GM23338 (cell line): ENCODE measurements at regions not wholly inside any gene's neighbourhood (a gene's known extent, or its start where the extent isn't known, plus 50 kb on each side); places are given as distances from the start of the nearest gene placed in this dataset.

Source experiments
- ATAC-seq: fragments of 200-7000 bp; cut with Tn5 transposase; 3 replicates; pipeline ENCODE4 v1.9.1; 2020
- DNase-seq: peaks from one replicate; pipeline ENCODE4 v3.0.0-alpha.2; 2015; ENCODE audit warnings: low spot score
- H2AFZ ChIP-seq: fragments of 200-600 bp; sonication (generic); 2 replicates; pipeline ENCODE4 v1.8.0; 2016; ENCODE audit warnings: antibody characterized with exemption, mild to moderate bottlenecking, moderate library complexity
- H3F3A ChIP-seq: fragments of 200-600 bp; sonication (generic); replicated peaks from 2 replicates; pipeline ENCODE4 v1.8.0; 2017; ENCODE audit warnings: antibody characterized with exemption, mixed run types, low read depth
- H3K27ac ChIP-seq: fragments of 200-600 bp; sonication (generic); 2 replicates; pipeline ENCODE4 v1.6.1; 2016; ENCODE audit warnings: low read depth
- H3K27me3 ChIP-seq: fragments of 200-600 bp; sonication (generic); 2 replicates; pipeline ENCODE4 v1.8.0; 2016; ENCODE audit warnings: mild to moderate bottlenecking, mixed run types, moderate library complexity; ENCODE audit not compliant: insufficient read depth
- H3K36me3 ChIP-seq: fragments of 200-600 bp; sonication (generic); 2 replicates; pipeline ENCODE4 v1.8.0; 2016; ENCODE audit warnings: mild to moderate bottlenecking; ENCODE audit not compliant: insufficient read depth
- H3K4me1 ChIP-seq: fragments of 200-600 bp; sonication (generic); 2 replicates; pipeline ENCODE4 v1.8.0; 2016; ENCODE audit warnings: mild to moderate bottlenecking, moderate library complexity; ENCODE audit not compliant: insufficient read depth
- H3K4me2 ChIP-seq: fragments of 200-600 bp; sonication (generic); 2 replicates; pipeline ENCODE4 v1.7.1; 2017; ENCODE audit warnings: mixed run types
- H3K4me3 ChIP-seq: fragments of 200-600 bp; sonication (generic); 2 replicates; pipeline ENCODE4 v1.6.1; 2016; ENCODE audit warnings: mixed run types
- H3K79me2 ChIP-seq: fragments of 200-600 bp; sonication (generic); replicated peaks from 2 replicates; pipeline ENCODE4 v1.8.0; 2017; ENCODE audit warnings: mild to moderate bottlenecking; ENCODE audit not compliant: insufficient read depth
- H3K9me2 ChIP-seq: fragments of 200-600 bp; sonication (generic); 2 replicates; pipeline ENCODE4 v1.8.0; 2017; ENCODE audit not compliant: insufficient read depth
- H4K20me1 ChIP-seq: fragments of 200-600 bp; sonication (generic); replicated peaks from 2 replicates; pipeline ENCODE4 v1.8.0; 2017; ENCODE audit warnings: mild to moderate bottlenecking; ENCODE audit not compliant: insufficient read depth
- H3K27ac Mint-ChIP-seq: 2 replicates; pipeline ENCODE4 v1.8.0; 2020; ENCODE audit warnings: inconsistent platforms, mild to moderate bottlenecking, moderate library complexity, mixed read lengths
- H3K27me3 Mint-ChIP-seq: 3 replicates; pipeline ENCODE4 v1.8.0; 2022; ENCODE audit warnings: low read depth, mild to moderate bottlenecking, moderate library complexity, mixed read lengths, inconsistent platforms; ENCODE audit not compliant: insufficient read depth, poor library complexity
- H3K36me3 Mint-ChIP-seq: 3 replicates; pipeline ENCODE4 v1.8.0; 2021; ENCODE audit warnings: low read depth, mild to moderate bottlenecking, inconsistent platforms, moderate library complexity, mixed read lengths
- H3K4me1 Mint-ChIP-seq: 3 replicates; pipeline ENCODE4 v1.8.0; 2020; ENCODE audit warnings: mild to moderate bottlenecking, inconsistent platforms, mixed read lengths
- H3K4me3 Mint-ChIP-seq: 3 replicates; pipeline ENCODE4 v1.8.0; 2021; ENCODE audit warnings: moderate library complexity, mild to moderate bottlenecking, inconsistent platforms, mixed read lengths
- H3K9me3 Mint-ChIP-seq: 3 replicates; pipeline ENCODE4 v1.8.0; 2020; ENCODE audit warnings: moderate library complexity, mild to moderate bottlenecking, inconsistent platforms, mixed read lengths
- CREB1 ChIP-seq: fragments of 250-450 bp; sonication (Bioruptor Pico); IDR thresholded peaks from 2 replicates; pipeline ENCODE4 v1.5.0; 2020; ENCODE audit warnings: low read depth, mild to moderate bottlenecking, moderate library complexity
- EZH2 ChIP-seq: fragments of 200-600 bp; sonication (generic); IDR thresholded peaks from one replicate; pipeline ENCODE4 v1.8.0; 2017; ENCODE audit warnings: antibody characterized with exemption, mild to moderate bottlenecking, low read depth; ENCODE audit not compliant: unreplicated experiment
- EZH2phosphoT487 ChIP-seq: fragments of 200-600 bp; sonication (generic); IDR thresholded peaks from one replicate; pipeline ENCODE4 v1.8.1; 2018; ENCODE audit warnings: antibody characterized with exemption; ENCODE audit not compliant: unreplicated experiment
- JUNB ChIP-seq: IDR thresholded peaks from one replicate; pipeline ENCODE4 v1.6.1; 2016; ENCODE audit warnings: antibody characterized with exemption; ENCODE audit not compliant: unreplicated experiment
- NANOG ChIP-seq: IDR thresholded peaks from 2 replicates; pipeline ENCODE4 v1.6.1; 2016; ENCODE audit warnings: antibody characterized with exemption, borderline replicate concordance
- POLR2AphosphoS5 ChIP-seq: IDR thresholded peaks from 2 replicates; pipeline ENCODE4 v1.6.1; 2016; ENCODE audit warnings: antibody characterized with exemption, low read depth
- STAT1 ChIP-seq: IDR thresholded peaks from one replicate; pipeline ENCODE4 v1.6.1; 2016; ENCODE audit warnings: antibody characterized with exemption; ENCODE audit not compliant: unreplicated experiment
- ZNF114 ChIP-seq: fragments of 250-450 bp; sonication (Bioruptor Pico); IDR thresholded peaks from 2 replicates; pipeline ENCODE4 v1.5.0; 2020; ENCODE audit warnings: mild to moderate bottlenecking, moderate library complexity
- ZNF331 ChIP-seq: fragments of 250-450 bp; sonication (Bioruptor Pico); IDR thresholded peaks from 2 replicates; pipeline ENCODE4 v1.5.0; 2020; ENCODE audit warnings: low read depth, mild to moderate bottlenecking, moderate library complexity
- TF ChIP-seq, protein P1 (sequence below), 2 experiments: fragments of 200-600 bp in 1 of 2; sonication (generic) in 1 of 2; conservative IDR thresholded peaks; 2 replicates each; pipeline versions ENCODE4 v1.5.1 to v1.6.1; 2016 to 2017; ENCODE audit warnings: antibody characterized with exemption in 2 of 2, low read depth in 2 of 2, mild to moderate bottlenecking in 2 of 2, moderate library complexity in 1 of 2
- TF ChIP-seq, protein P2 (sequence below): fragments of 250-450 bp; sonication (Bioruptor Pico); IDR thresholded peaks from 2 replicates; pipeline ENCODE4 v1.5.0; 2020; ENCODE audit warnings: mild to moderate bottlenecking, moderate library complexity
- TF ChIP-seq, protein P3 (sequence below): IDR thresholded peaks from one replicate; pipeline ENCODE4 v1.6.1; 2018; ENCODE audit warnings: antibody characterized with exemption; ENCODE audit not compliant: unreplicated experiment
- TF ChIP-seq, protein P4 (sequence below): IDR thresholded peaks from 2 replicates; pipeline ENCODE4 v1.6.1; 2016; ENCODE audit warnings: antibody characterized with exemption

DNA sequence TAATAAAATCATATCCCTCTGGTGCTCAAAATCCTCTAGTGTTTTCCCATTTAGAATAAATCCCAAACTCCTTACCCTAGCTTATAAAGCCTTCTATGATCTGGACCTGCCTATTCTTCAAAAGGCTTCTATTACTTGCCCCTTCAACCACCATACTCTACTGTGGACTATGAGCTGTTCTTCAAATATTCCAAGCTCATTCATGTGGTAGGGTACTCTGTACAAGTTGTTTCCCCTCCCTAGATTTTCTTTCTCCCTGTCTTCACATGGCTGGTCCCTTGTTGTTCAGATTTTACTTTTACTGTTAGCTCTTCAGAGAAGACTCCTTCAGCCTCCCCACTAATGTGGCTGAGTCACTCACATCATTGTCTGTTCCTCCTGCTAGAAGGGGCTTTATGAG is 193.2 kb downstream of the OGFRL1 start:
- no peak overlapping the region for H3K27ac Mint-ChIP-seq
- H3K4me1 Mint-ChIP-seq, result peaks cover 25% of the 10 kb centered on the region
- no peaks in the 10 kb centered on the region for H3K36me3 Mint-ChIP-seq
- ATAC-seq (no peak), DNase-seq (no peak)
- no peak overlapping the region for H3K4me2 ChIP-seq
- no peaks in the 10 kb centered on the region for H3K79me2 ChIP-seq
- no peaks in the 10 kb centered on the region for H3F3A ChIP-seq
- no peak overlapping the region for H2AFZ ChIP-seq
- TF ChIP-seq, protein P1, sequence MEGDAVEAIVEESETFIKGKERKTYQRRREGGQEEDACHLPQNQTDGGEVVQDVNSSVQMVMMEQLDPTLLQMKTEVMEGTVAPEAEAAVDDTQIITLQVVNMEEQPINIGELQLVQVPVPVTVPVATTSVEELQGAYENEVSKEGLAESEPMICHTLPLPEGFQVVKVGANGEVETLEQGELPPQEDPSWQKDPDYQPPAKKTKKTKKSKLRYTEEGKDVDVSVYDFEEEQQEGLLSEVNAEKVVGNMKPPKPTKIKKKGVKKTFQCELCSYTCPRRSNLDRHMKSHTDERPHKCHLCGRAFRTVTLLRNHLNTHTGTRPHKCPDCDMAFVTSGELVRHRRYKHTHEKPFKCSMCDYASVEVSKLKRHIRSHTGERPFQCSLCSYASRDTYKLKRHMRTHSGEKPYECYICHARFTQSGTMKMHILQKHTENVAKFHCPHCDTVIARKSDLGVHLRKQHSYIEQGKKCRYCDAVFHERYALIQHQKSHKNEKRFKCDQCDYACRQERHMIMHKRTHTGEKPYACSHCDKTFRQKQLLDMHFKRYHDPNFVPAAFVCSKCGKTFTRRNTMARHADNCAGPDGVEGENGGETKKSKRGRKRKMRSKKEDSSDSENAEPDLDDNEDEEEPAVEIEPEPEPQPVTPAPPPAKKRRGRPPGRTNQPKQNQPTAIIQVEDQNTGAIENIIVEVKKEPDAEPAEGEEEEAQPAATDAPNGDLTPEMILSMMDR (conservative IDR thresholded peaks at IDR 0.05; ENCODE audit: low read depth in 2 of 2), result no peak
- TF ChIP-seq JUNB, result no peak
- TF ChIP-seq ZNF331 (CRISPR knock-in tag), result no peak
- no peak for TF ChIP-seq ZNF114 (CRISPR knock-in tag)
- TF ChIP-seq, protein P2, sequence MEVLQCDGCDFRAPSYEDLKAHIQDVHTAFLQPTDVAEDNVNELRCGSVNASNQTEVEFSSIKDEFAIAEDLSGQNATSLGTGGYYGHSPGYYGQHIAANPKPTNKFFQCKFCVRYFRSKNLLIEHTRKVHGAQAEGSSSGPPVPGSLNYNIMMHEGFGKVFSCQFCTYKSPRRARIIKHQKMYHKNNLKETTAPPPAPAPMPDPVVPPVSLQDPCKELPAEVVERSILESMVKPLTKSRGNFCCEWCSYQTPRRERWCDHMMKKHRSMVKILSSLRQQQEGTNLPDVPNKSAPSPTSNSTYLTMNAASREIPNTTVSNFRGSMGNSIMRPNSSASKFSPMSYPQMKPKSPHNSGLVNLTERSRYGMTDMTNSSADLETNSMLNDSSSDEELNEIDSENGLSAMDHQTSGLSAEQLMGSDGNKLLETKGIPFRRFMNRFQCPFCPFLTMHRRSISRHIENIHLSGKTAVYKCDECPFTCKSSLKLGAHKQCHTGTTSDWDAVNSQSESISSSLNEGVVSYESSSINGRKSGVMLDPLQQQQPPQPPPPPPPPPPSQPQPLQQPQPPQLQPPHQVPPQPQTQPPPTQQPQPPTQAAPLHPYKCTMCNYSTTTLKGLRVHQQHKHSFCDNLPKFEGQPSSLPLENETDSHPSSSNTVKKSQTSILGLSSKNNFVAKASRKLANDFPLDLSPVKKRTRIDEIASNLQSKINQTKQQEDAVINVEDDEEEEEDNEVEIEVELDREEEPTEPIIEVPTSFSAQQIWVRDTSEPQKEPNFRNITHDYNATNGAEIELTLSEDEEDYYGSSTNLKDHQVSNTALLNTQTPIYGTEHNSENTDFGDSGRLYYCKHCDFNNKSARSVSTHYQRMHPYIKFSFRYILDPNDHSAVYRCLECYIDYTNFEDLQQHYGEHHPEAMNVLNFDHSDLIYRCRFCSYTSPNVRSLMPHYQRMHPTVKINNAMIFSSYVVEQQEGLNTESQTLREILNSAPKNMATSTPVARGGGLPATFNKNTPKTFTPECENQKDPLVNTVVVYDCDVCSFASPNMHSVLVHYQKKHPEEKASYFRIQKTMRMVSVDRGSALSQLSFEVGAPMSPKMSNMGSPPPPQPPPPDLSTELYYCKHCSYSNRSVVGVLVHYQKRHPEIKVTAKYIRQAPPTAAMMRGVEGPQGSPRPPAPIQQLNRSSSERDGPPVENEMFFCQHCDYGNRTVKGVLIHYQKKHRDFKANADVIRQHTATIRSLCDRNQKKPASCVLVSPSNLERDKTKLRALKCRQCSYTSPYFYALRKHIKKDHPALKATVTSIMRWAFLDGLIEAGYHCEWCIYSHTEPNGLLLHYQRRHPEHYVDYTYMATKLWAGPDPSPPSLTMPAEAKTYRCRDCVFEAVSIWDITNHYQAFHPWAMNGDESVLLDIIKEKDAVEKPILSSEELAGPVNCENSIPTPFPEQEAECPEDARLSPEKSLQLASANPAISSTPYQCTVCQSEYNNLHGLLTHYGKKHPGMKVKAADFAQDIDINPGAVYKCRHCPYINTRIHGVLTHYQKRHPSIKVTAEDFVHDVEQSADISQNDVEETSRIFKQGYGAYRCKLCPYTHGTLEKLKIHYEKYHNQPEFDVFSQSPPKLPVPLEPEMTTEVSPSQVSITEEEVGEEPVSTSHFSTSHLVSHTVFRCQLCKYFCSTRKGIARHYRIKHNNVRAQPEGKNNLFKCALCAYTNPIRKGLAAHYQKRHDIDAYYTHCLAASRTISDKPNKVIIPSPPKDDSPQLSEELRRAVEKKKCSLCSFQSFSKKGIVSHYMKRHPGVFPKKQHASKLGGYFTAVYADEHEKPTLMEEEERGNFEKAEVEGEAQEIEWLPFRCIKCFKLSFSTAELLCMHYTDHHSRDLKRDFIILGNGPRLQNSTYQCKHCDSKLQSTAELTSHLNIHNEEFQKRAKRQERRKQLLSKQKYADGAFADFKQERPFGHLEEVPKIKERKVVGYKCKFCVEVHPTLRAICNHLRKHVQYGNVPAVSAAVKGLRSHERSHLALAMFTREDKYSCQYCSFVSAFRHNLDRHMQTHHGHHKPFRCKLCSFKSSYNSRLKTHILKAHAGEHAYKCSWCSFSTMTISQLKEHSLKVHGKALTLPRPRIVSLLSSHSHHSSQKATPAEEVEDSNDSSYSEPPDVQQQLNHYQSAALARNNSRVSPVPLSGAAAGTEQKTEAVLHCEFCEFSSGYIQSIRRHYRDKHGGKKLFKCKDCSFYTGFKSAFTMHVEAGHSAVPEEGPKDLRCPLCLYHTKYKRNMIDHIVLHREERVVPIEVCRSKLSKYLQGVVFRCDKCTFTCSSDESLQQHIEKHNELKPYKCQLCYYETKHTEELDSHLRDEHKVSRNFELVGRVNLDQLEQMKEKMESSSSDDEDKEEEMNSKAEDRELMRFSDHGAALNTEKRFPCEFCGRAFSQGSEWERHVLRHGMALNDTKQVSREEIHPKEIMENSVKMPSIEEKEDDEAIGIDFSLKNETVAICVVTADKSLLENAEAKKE (CRISPR knock-in tag), result no peak
- no peak for TF ChIP-seq EZH2
- no peak for TF ChIP-seq STAT1
- no peak for TF ChIP-seq POLR2AphosphoS5
- TF ChIP-seq, protein P3, sequence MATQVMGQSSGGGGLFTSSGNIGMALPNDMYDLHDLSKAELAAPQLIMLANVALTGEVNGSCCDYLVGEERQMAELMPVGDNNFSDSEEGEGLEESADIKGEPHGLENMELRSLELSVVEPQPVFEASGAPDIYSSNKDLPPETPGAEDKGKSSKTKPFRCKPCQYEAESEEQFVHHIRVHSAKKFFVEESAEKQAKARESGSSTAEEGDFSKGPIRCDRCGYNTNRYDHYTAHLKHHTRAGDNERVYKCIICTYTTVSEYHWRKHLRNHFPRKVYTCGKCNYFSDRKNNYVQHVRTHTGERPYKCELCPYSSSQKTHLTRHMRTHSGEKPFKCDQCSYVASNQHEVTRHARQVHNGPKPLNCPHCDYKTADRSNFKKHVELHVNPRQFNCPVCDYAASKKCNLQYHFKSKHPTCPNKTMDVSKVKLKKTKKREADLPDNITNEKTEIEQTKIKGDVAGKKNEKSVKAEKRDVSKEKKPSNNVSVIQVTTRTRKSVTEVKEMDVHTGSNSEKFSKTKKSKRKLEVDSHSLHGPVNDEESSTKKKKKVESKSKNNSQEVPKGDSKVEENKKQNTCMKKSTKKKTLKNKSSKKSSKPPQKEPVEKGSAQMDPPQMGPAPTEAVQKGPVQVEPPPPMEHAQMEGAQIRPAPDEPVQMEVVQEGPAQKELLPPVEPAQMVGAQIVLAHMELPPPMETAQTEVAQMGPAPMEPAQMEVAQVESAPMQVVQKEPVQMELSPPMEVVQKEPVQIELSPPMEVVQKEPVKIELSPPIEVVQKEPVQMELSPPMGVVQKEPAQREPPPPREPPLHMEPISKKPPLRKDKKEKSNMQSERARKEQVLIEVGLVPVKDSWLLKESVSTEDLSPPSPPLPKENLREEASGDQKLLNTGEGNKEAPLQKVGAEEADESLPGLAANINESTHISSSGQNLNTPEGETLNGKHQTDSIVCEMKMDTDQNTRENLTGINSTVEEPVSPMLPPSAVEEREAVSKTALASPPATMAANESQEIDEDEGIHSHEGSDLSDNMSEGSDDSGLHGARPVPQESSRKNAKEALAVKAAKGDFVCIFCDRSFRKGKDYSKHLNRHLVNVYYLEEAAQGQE, result no peak
- no peak for TF ChIP-seq EZH2phosphoT487
- no peak for TF ChIP-seq CREB1 (CRISPR knock-in tag)
- TF ChIP-seq NANOG, result no peak
- TF ChIP-seq, protein P4, sequence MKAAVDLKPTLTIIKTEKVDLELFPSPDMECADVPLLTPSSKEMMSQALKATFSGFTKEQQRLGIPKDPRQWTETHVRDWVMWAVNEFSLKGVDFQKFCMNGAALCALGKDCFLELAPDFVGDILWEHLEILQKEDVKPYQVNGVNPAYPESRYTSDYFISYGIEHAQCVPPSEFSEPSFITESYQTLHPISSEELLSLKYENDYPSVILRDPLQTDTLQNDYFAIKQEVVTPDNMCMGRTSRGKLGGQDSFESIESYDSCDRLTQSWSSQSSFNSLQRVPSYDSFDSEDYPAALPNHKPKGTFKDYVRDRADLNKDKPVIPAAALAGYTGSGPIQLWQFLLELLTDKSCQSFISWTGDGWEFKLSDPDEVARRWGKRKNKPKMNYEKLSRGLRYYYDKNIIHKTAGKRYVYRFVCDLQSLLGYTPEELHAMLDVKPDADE, result no peak
- H3K4me1 ChIP-seq, result peaks cover 25% of the 10 kb centered on the region; the same call in 1 of the 2 replicates
- no peaks in the 10 kb centered on the region for H3K9me3 Mint-ChIP-seq
- peaks cover 4% of the 10 kb centered on the region for H3K27me3 Mint-ChIP-seq
- no peaks in the 10 kb centered on the region for H3K27me3 ChIP-seq
- H4K20me1 ChIP-seq, result no peaks in the 10 kb centered on the region
- H3K4me3 Mint-ChIP-seq, result no peak overlapping the region
- no peak overlapping the region for H3K27ac ChIP-seq
- no peaks in the 10 kb centered on the region for H3K36me3 ChIP-seq
- peaks cover 3% of the 10 kb centered on the region; the same call in 1 of the 2 replicates for H3K9me2 ChIP-seq
- no peak overlapping the region for H3K4me3 ChIP-seq
